ENCODE measurements at regions not wholly inside any gene's neighbourhood (a gene's known extent, or its start where the extent isn't known, plus 50 kb on each side); places are given as distances from the start of the nearest gene placed in this dataset.
A peak's percentile ranks its signal among the peaks of the same experiment; 100 is the strongest.

DNA sequence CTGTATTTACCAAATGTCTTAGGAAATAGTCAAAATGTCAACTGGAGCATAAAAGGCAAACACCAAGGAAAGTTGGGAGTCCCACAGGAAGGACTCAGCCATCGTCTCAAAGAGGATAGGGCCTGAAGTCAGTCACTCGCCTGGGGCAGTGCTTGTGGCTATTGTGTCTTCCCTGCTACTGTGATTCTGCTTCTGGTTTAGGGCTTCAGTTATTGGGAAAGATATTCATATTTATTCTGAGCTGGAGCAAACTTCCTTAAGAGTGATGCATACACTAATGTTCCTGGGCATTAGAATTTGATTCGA is 118.1 kb downstream of the EDEM1 start:
- DNase-seq, result no peak

DNA sequence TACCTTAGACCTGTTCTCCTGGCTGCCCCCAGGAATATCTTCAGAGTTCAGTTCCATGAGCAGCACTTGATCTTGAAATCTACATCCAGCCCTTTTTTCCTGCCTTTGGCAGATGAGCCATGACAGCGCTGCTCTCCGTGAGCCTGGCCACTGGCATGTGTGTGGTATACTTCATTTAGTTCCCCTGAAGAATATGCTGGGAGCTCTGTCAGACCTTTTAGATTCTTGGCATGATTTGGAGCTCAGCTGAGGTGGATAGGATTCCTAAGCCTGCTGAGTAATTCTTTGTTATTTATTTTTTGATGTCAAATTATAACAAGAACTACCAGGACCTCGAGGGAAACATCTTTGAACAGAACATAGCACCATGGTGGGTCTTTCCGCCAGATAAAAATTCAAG is 121.7 kb downstream of the EDEM1 start:
- DNase-seq, result no peak

DNA sequence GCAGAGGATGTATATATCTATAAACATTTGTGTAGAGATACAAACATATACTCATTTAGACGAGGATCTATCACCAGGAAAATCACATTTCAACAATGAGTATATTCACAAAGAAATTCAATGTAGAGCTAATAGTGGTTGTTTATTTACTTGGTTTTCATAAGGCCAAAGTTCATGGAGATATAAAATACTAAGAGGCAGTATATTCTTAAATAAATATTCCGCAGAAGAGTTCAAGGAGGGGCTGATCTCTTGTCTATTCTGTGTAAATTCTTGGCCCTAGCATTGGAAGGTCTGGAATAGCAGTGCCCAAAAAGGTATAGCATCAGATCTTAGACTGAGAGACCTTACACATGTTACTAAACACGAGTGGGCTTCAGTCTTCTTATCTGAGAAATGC is 122.1 kb downstream of the EDEM1 start:
- DNase-seq, result no peak

DNA sequence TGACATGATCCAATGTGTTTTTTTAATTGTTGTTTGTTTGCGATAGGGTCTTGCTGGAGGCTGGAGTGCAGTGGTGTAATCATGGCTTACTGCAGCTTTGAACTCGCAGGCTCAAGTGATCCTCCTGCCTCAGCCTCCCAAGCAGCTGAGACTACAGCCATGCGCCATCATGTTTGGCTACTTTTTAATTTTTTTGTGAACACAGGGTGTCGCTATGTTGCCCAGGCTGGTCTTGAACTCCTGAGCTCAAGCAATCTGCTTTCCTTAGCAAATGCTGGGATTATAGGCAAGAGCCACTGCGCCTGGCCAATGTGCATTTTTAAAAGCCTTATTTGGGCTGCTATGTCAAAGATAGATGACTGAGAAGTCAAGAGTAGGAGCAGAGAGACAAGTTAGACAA is 123.0 kb downstream of the EDEM1 start:
- DNase-seq, result no peak

DNA sequence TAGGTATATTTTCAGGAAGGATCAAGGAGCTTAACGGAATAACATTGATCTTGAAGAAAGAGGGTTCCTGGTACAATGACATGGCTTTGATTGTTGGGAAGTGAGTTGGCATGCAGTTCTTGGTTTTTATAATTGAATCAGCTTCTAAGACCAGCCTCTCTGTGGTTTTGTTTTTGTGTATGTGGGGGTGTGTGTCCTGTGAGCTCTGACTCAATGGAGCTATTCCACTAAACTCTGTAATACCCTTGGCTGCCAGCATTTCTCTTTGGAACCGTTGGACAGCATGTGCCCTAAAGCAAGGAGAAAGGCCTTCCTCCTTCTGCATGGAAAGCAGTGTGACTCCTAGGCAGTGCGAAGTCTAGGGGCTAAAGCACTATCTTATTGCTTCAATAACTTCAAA is 124.8 kb downstream of the EDEM1 start:
- DNase-seq, result no peak

DNA sequence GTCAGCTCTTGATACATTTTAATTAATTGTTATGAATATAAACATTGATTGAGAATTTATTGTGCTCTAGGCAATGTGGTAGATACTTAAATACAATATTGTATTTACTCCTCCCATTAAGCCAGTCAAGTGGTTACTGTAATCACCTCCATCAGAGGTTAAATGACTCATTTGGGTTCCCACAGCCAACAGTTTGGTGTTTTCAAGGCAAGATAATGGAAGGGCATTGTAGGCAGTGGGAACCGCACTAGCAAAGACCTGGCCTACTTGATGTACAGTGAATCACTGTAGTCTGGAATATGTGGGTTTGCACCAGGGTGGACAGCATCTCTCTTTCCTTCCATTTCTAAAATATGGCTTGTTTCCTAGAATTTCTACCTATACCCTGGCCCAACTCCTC is 127.4 kb downstream of the EDEM1 start:
- peak; percentile 64 for DNase-seq

DNA sequence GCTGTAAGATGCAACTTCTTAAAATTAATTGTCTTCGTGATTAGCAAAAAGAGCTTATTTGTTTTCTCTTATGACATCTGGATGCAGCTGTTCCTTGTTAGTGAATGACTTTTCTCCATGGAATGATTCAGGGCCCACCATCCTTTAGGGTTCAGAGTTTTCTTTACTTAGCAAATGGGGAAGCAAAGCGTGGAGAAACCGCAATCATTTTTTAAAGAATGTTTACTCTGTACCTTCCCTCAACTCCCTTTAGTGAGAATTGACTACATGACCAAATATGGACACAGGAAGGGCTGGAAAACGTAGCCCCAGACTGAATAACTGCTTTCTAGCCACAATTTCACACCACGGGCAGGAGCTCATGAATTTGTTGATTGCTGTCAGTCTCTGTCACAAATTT is 130.1 kb downstream of the EDEM1 start:
- peak; percentile 47 for DNase-seq

DNA sequence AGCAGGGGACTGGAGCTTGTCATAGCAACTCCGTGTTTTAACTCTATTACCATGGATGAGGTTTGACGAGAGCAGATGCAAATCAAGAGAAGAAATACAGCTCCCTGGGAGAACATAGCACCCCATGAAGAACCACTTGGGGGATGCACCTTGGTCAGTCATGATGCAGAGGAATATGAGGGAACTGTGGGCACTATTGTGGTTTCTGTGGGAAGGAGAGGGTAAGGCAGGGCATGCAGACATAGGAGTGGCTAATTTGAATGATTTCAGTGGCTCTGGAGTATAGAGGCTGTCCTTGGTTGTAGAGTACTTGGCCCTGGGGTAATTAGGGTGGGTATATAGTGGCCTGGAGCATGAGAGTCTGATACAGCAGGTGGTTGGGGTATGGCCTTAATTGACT is 131.9 kb downstream of the EDEM1 start:
- DNase-seq, result peak; percentile 44

DNA sequence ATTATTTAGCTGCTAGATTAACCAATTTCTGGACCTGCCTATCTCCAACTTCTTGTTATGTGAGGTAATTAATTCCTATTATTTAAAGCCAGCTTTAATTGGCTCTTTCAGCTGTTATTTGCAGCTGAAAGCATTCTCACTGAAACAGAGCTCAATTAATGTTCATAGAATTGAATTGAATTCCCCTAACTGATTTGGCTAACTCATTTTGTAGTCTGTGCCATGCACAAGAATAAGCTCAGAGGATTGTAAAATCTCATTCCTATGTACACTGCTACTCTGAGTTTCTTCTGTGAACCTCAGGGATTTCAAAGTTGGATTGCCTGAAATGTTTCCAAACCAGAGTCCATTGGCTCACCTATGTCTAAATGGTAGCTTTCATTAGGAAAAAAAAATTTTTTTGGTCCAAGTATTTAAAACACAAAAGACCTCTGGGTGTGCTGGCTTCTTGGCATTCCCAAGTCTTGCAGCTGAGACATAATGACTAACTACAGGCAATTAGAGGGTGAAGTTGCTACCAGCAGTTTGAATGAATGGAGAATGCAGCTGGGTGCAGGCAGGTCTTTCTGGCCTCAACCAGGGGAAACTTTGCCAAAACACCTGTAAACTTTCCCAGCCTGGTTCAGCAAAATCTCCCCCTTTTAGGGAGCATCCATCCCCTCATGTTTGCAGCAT is 134.3 kb downstream of the EDEM1 start:
- no peak for DNase-seq

DNA sequence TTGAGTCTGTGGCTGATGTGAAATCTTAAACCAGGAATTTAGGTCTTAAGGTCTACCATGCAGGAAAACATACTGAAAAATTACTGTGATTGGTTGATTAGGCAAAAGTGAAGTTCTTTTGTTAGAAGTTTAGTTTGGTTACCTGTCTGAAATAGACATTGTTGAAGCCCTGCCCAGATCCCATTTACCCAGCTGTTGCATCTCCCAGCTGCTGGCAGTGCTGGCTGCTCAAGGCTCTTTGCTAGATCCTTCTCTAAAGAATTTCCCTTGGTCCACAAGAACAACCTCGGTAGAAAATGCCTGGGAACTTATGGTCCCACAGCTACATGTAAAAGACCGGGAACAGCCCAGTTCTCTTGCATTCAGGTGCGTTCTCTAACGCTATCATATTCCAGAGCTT is 137.3 kb downstream of the EDEM1 start:
- no peak for DNase-seq

DNA sequence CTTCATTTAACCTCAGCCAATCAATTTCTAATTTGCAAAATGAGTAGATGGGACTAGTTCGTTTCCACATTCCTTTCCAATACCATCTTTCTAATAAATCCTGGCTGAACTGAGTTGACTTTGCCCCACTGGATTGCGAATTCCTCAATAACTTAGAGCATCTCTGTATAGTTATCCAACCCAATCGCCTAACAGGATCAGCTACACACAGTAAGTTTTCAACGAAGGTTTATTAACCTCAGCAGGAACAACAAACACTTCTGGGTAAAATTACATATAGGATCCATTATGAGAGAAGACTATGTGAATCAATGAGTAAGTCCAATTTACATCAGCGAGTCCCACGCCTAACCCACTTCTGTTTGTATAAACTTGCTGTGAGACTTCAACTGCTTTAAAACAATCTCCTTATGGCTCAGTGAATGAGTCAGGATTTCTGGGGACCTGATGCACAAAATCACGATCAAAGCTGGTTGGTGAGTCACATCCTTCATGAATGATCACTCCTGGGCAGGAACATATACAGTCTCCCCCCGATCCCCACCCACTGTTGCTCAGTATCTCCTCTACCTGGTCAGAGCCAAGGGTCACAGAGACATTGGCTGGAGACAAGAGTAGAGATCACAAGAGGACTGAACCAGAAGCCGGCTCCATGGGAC is 142.8 kb downstream of the EDEM1 start:
- no peak for DNase-seq

DNA sequence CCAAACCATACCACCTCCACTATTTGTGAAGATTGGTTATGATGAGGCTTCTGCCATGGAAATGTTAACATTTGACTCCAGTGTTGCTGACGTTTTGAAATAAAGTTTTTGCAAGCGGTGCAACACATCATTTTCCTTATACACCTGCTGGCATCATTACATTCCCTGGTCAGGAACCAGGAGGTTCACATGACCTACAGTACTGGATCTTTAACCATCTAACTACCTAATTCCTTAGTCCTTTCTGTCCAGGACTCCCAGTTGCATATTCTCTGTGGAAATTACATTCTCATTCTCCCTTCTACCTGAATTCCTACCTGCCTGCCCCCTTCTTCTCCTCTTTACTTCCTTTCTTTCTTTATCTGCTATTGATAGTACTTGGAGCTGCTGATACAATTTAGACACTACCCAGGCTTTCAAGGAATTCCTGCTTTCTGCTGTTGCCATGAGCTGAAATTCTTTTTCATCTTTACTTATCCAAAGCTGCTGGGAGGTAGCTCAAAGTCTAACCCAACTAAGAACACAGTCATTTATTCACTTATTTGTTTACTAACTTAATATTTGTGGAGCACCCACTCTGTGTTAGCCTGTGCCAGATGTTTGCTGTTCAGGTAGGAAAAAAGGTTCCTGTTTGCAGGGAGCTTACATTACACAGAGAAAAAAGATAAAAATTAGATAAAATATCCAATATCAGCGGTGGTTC is 144.2 kb downstream of the EDEM1 start:
- DNase-seq, result no peak

DNA sequence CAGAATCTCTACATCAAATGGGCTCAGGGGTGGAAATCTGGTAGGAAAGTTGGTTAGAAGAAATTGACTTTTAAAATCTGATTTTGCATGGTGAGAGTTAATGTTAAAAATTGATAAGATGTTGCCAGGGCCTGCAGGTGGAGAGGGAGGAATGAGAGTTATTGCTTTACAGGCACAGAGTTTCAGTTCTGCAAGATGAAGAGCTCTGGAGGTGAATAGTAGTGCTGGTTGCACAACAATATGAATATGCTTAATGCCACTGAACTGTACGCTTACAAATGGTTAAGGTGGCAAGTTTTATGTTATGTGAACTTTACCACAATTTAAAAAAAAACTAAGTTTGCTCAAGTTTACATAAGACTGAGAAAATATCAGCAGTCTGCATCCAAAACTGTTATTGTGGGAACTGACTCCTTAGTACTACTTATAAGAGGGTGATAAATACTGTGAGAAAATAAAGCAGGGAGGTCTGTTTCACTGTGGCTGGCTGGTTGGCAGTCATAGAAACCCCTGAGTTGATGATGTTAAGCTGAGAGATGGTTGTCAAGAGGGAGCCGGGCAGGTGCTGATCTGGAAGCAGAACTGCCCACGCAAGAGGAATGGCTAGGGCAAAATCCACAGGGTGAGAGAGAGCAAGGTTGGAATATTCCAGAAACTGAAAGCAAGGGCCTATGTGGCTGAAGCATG is 144.9 kb downstream of the EDEM1 start:
- DNase-seq, result no peak

DNA sequence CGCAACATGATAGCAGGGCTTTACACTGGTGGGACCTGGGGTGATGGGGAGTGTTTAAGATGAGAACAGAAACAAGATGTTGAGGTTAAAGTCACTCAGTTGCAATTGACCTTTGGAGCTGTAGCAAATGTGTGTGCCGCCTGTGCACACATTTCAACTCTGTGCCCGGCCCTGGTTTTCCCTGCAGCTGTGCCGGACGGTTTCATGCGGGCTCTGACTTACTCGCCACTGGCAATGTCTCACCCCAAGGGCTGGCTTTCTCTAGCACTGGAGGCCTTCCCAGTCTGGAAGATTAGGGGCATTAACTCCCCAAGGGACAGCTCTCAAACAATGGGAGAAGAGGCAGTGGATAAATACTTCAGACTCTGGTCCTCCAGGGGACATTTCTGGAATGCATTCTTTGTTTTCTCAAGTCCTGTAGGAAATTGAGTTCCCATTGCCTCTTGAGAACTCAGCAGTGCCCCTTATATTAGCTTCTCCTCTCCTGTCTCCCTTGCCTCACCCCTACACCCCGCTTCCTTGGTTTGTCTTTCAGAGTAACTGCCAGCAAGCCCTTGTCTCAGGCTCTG is 152.5 kb downstream of the EDEM1 start:
- no peak for DNase-seq

DNA sequence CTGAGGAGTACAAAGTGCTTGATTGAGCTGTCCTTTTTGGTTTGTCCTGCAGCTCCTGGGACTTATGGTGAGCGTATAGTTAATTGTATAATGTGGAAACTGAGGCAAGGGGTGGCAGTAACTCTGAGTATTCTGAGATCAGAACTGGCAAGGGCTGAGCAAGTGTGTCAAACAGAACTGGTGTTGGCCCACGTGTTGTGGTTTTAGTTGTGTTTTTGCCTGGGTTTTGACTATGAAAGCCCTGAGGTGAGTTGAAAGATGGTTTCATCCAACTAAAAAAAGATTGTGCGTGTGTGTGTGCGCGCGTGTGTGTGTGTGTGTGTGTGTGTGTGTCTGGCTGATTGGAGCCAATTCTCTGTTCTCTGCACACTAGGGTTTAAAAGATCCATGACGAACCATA is 154.1 kb downstream of the EDEM1 start:
- DNase-seq, result no peak

DNA sequence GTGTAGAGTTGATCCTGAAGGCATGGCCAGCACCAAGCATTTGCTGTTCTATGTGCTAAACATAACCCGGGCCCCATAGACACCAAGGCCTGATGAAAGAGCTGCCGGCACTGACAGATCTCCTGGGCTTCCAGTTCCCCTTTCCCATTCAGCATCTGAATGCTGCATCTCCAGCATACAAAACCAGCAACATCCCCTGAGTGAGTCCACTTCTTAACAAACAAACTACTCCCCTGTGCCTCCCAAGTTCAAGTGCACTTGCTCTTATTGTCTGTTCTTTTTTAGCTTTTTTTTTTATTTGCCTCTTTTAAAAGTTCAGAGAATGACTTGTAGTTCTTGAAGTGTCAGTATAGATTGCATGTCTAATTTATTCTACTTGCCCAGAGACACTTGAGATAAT is 156.0 kb downstream of the EDEM1 start:
- peak; percentile 5 for DNase-seq

DNA sequence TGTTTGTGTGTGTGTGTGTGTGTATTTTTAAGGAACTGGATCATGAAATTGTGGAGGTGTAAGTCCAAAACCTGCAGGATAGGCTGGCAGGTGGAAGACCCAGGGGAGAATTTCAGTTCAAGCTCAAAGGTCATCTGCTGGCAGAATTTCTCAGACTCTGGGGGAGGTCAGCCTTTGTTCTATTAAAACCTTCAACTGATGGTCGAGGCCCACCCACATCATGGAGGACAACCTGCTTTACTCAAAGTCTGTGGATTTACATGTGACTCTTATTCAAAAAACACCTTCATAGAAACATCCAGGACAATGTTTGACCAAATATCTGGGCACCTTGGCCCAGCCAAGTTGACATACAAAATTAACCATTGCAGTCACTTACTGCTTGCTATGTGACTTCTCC is 157.2 kb downstream of the EDEM1 start:
- DNase-seq, result no peak

DNA sequence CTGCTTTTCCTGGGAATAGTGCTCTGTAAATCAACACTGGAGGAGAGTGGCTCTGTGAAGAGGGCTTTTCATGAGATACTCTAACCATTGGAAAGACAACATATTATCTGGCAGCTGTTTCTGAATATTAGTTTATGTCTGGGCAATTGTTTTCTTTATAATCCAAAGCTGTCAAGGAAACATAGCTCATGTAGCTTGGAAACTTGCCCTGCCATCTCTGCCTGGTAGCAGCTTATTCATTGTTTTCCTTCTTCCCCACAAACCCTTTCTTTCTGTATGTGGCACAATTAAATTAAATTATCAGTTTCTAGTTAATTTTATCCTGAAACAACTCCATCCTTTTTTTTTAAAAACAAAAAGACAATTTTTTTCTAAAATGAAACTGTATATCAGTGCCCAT is 160.0 kb downstream of the EDEM1 start:
- DNase-seq, result no peak

DNA sequence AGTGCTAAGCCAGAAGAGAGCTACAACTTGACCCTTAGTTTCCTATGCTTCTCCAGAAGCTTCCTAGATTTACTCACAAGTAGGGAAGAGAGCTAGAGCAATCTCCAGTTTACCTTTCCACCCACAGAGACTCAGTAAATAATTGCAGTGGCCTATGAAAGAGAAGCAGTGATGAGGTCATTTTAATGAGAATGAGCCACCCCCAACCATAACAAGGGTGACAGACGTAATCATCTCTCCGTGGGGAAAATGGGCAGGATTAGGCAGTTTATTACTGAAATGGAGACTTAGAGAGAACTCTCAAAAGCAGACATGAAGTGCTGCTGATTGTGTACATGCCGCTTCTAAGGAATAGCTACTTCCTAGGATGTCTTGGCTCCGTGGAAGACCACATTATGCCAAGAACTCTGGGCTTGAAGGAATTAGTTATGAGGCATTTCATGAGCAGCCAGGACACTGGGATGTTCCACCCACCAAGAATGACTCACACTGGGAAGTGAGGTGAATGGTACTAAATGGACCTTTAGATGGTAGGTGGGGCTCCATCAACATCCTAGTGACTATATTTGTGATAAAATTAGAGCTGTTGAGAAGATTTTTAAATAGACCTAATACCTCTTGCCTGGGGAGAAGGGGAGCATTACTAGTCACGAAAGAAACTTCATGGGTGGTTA is 160.9 kb downstream of the EDEM1 start:
- DNase-seq, result no peak

DNA sequence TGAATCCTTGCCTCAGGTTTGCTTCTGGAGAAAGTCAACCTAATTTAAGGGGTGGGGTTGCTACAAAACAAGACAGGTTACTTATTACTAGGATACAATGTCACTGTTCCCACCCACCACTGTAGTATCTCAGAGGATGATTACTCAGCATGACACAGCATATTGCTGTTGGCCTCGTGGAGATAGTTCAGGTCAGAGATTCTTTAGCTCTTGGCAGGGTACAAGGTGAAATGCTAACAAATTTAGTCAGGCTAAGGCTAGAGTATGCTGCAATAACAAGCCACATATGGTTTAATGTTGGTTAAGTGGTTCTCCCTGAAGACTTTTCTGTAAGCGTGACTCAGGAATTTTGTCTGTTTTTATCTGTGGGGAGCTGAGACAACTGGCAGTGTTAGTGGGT is 161.8 kb downstream of the EDEM1 start:
- peak; percentile 40 for DNase-seq

DNA sequence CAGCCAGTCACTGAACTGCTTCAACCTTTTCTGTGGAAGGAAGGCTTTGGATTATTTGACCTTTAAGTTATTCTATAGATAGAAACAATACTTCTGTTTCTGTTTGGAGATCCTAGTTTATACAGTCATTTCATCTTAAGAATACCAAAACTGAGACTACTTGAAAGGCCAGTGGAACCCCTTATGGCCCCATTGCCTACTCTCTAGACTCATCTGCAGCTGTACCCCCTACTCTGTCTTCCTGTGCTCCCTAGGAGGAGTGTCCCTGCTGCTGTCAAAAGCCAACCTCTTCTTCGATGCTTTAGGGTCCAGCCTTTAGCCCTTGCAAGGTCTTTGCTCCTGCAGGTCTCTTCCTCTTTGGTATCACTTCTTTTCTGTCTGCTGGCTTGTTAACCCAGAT is 169.6 kb downstream of the EDEM1 start:
- DNase-seq, result no peak

DNA sequence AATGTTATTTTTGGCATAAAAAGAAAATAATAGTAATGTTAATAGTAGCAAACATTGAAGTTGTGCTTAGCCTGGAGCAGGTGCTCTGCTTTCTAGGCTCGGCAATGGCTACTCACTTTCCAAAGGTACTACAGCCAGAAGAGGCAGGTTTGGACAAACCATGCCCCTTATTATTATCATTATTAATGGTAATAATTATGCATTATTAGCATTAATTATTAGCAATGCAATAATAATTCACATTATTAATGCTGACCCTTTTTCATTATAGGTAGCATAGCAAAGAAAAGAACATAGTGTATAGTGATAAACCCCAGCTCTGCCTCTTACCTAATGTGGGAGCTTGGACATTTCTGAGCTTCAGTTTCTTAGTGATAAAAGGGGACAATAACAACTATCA is 171.4 kb downstream of the EDEM1 start:
- DNase-seq, result no peak

DNA sequence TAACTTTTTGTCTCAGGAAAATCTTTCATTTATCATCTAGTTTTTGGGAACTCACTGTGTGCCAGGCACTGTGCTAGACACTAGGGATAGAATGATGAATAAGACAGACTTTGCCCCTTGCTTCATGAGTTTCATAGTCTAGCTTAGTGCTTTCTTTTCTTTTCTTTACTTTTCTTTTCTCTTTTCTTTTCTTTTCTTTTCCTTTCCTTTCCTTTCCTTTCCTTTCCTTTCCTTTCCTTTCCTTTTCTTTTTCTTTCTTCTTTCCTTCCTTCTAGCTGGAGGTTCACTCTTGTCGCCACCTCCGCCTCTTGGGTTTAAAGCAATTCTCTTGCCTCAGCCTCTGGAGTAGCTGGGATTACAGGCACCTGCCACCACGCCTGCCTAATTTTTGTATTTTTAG is 172.9 kb downstream of the EDEM1 start:
- DNase-seq, result no peak
